ENCODE measurements at regions not wholly inside any gene's neighbourhood (a gene's known extent, or its start where the extent isn't known, plus 50 kb on each side); places are given as distances from the start of the nearest gene placed in this dataset.

- no peak for TF ChIP-seq CTCF (conservative IDR thresholded peaks at IDR 0.05)
These were observed 157.6 kb upstream of the KCNQ5 start for GRCh38 chr6:72464246-72464645.

GRCh38 chr6:72464791-72465691, 156.8 kb upstream of the KCNQ5 start:
- Histone ChIP-seq H3K9ac (ENCODE audit: extremely low read depth, low read length, poor library complexity, severe bottlenecking) (no peak overlapping the region), H3K4me3 (ENCODE audit: low read length) (no peak overlapping the region), H3K4me1 (ENCODE audit: control insufficient read depth, insufficient read depth, low read length) (peaks cover 6% of the 10 kb centered on the region), H3K27ac (ENCODE audit: low read depth, low read length) (no peak overlapping the region), H3K9me3 (ENCODE audit: control insufficient read depth, low read length) (peaks cover 21% of the 10 kb centered on the region), H3K27me3 (ENCODE audit: control insufficient read depth, insufficient read depth, low read length, poor library complexity, severe bottlenecking) (no peaks in the 10 kb centered on the region), H3K36me3 (ENCODE audit: control insufficient read depth, insufficient read depth, low read length) (no peaks in the 10 kb centered on the region)
- no peak for TF ChIP-seq CTCF (conservative IDR thresholded peaks at IDR 0.05)
- no peaks in the 10 kb centered on the region for H3K27me3 Mint-ChIP-seq (ENCODE audit: insufficient read depth)
- no peak overlapping the region for H3K4me3 Mint-ChIP-seq
- peaks cover 3% of the 10 kb centered on the region for H3K36me3 Mint-ChIP-seq (ENCODE audit: low read depth)
- DNase-seq = peak; percentile 59
- WGBS, 2 experiments (ENCODE audit: insufficient coverage in 1 of 2, insufficient read length in 1 of 2) = 85 to 88% methylated on average over 4 of the region's 4 CpGs
- H3K4me1 Mint-ChIP-seq = peaks cover 25% of the 10 kb centered on the region
- no peak overlapping the region for H3K27ac Mint-ChIP-seq
- H3K9me3 Mint-ChIP-seq = peaks cover 20% of the 10 kb centered on the region

More at GRCh38 chr6:72464246-72464645, 157.6 kb upstream of the KCNQ5 start:
- no peak overlapping the region for H3K4me3 Mint-ChIP-seq
- DNase-seq = no peak
- H3K9me3 Mint-ChIP-seq = peaks cover 15% of the 10 kb centered on the region
- H3K4me1 ChIP-seq (ENCODE audit: control insufficient read depth, insufficient read depth, low read length) = peaks cover 6% of the 10 kb centered on the region
- no peaks in the 10 kb centered on the region for H3K27me3 Mint-ChIP-seq (ENCODE audit: insufficient read depth)
- H3K36me3 Mint-ChIP-seq (ENCODE audit: low read depth) = peaks cover 1% of the 10 kb centered on the region
- H3K9ac ChIP-seq (ENCODE audit: extremely low read depth, low read length, poor library complexity, severe bottlenecking) = no peak overlapping the region
- peaks cover 25% of the 10 kb centered on the region for H3K4me1 Mint-ChIP-seq
- H3K27ac ChIP-seq (ENCODE audit: low read depth, low read length) = no peak overlapping the region
- H3K9me3 ChIP-seq (ENCODE audit: control insufficient read depth, low read length) = peaks cover 15% of the 10 kb centered on the region
- H3K27me3 ChIP-seq (ENCODE audit: control insufficient read depth, insufficient read depth, low read length, poor library complexity, severe bottlenecking) = no peaks in the 10 kb centered on the region
- WGBS, 2 experiments (ENCODE audit: insufficient coverage in 1 of 2, insufficient read length in 1 of 2) = 89 to 100% methylated on average over 1 of the region's 2 CpGs
- H3K36me3 ChIP-seq (ENCODE audit: control insufficient read depth, insufficient read depth, low read length) = no peaks in the 10 kb centered on the region
- H3K27ac Mint-ChIP-seq = no peak overlapping the region
- H3K4me3 ChIP-seq (ENCODE audit: low read length) = no peak overlapping the region

GRCh38 chr6:72466471-72466870, 155.4 kb upstream of the KCNQ5 start:
- peak overlapping the region; percentile 15 for H3K4me3 ChIP-seq (ENCODE audit: low read length)
- Mint-ChIP-seq H3K9me3 (peaks cover 30% of the 10 kb centered on the region), H3K27ac (no peak overlapping the region), H3K36me3 (ENCODE audit: low read depth) (peaks cover 5% of the 10 kb centered on the region), H3K27me3 (ENCODE audit: insufficient read depth) (peaks cover 1% of the 10 kb centered on the region), H3K4me1 (peaks cover 25% of the 10 kb centered on the region), H3K4me3 (no peak overlapping the region)
- peaks cover 6% of the 10 kb centered on the region for H3K4me1 ChIP-seq (ENCODE audit: control insufficient read depth, insufficient read depth, low read length)
- no peak overlapping the region for H3K27ac ChIP-seq (ENCODE audit: low read depth, low read length)
- H3K9ac ChIP-seq (ENCODE audit: extremely low read depth, low read length, poor library complexity, severe bottlenecking) = peak overlapping the region; percentile 24
- no peak for TF ChIP-seq CTCF (conservative IDR thresholded peaks at IDR 0.05)
- no peaks in the 10 kb centered on the region for H3K36me3 ChIP-seq (ENCODE audit: control insufficient read depth, insufficient read depth, low read length)
- no peak for DNase-seq
- peaks cover 21% of the 10 kb centered on the region for H3K9me3 ChIP-seq (ENCODE audit: control insufficient read depth, low read length)
- H3K27me3 ChIP-seq (ENCODE audit: control insufficient read depth, insufficient read depth, low read length, poor library complexity, severe bottlenecking) = no peaks in the 10 kb centered on the region
